HAP-1 (cell line): ENCODE measurements at regions not wholly inside any gene's neighbourhood (a gene's known extent, or its start where the extent isn't known, plus 50 kb on each side); places are given as distances from the start of the nearest gene placed in this dataset.
"Not testable (repeated sequence)": the region's sequence is repeated elsewhere in the genome, so short reads cannot be mapped to it uniquely, and the experiment has no call there.

ENCODE experiments used
- DNase-seq, 2 experiments: peaks; one replicate each; pipeline ENCODE4 v3.0.0-alpha.2; 2016 to 2020; ENCODE audit warnings: low spot score in 2 of 2
- H3K27me3 ChIP-seq: fragments of 250-450 bp; sonication (Bioruptor Pico); 2 replicates; pipeline ENCODE4 v1.5.1; 2020; ENCODE audit warnings: low read depth, mild to moderate bottlenecking, moderate library complexity
- H3K36me3 ChIP-seq: fragments of 250-450 bp; sonication (Bioruptor Pico); replicated peaks from 2 replicates; pipeline ENCODE4 v1.5.1; 2020; ENCODE audit warnings: mild to moderate bottlenecking
- H3K4me1 ChIP-seq: fragments of 250-450 bp; sonication (Bioruptor Pico); 2 replicates; pipeline ENCODE4 v1.5.1; 2020; ENCODE audit warnings: mild to moderate bottlenecking
- H3K4me3 ChIP-seq: fragments of 250-450 bp; sonication (Bioruptor Pico); 2 replicates; pipeline ENCODE4 v1.5.1; 2020; ENCODE audit warnings: mild to moderate bottlenecking, moderate library complexity
- H3K9me3 ChIP-seq: fragments of 250-450 bp; sonication (Bioruptor Pico); 2 replicates; pipeline ENCODE4 v1.5.1; 2020; ENCODE audit warnings: mild to moderate bottlenecking, moderate library complexity
- in situ Hi-C: fragments of 300-500 bp; cut with MboI; formaldehyde crosslinking; loops from 3 replicates; pipeline ENCODE4 v1.14.3; 2020; ENCODE audit warnings: low sequenced_read_pairs, inconsistent platforms, mixed read lengths

- DNase-seq = no peak
- Histone ChIP-seq H3K36me3 (no peaks in the 10 kb centered on the region), H3K4me1 (peaks cover 8% of the 10 kb centered on the region), H3K27me3 (no peaks in the 10 kb centered on the region), H3K4me3 (no peak overlapping the region), H3K9me3 (no peaks in the 10 kb centered on the region)
- in situ Hi-C loops = no loop called here
Observed at GRCh38 chr5:100641833-100642232, 106.7 kb downstream of the FAM174A start.

- in situ Hi-C loops = no loop called here
- Histone ChIP-seq H3K36me3 (no peaks in the 10 kb centered on the region), H3K9me3 (no peaks in the 10 kb centered on the region), H3K4me1 (peaks cover 15% of the 10 kb centered on the region), H3K27me3 (no peaks in the 10 kb centered on the region), H3K4me3 (no peak overlapping the region)
- DNase-seq = peak; percentile 62 to 73
Observed at GRCh38 chr5:100643473-100643872, 108.3 kb downstream of the FAM174A start.

GRCh38 chr5:100644185-100644584 lies 109.0 kb downstream of the FAM174A start:
- no peaks in the 10 kb centered on the region for H3K9me3 ChIP-seq
- H3K4me3 ChIP-seq = no peak overlapping the region
- H3K4me1 ChIP-seq = peaks cover 15% of the 10 kb centered on the region
- no peak for DNase-seq
- no peaks in the 10 kb centered on the region for H3K27me3 ChIP-seq
- in situ Hi-C loops = no loop called here
- H3K36me3 ChIP-seq = no peaks in the 10 kb centered on the region

DNA sequence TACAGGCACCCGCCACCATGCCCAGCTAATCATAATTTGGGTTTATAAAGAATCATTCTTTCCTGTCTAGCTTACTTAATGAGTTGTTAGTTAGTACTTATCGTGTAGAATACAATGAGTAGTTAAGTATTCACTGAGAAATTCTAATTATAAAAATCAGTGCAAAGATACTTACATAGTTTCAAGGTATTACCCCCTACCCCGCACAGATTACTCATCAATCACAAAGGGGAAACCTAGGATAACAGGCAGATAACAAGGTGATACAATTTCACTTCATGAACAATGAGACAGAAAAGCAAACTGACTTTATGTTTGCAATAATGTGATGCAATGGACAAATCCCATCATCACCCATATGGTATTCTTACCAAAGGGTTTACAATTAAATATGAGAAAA lies 109.6 kb downstream of the FAM174A start:
- Histone ChIP-seq H3K36me3 (no peaks in the 10 kb centered on the region), H3K4me3 (no peak overlapping the region), H3K27me3 (no peaks in the 10 kb centered on the region), H3K9me3 (no peaks in the 10 kb centered on the region), H3K4me1 (peaks cover 15% of the 10 kb centered on the region)
- in situ Hi-C loops = no loop called here
- no peak for DNase-seq

DNA sequence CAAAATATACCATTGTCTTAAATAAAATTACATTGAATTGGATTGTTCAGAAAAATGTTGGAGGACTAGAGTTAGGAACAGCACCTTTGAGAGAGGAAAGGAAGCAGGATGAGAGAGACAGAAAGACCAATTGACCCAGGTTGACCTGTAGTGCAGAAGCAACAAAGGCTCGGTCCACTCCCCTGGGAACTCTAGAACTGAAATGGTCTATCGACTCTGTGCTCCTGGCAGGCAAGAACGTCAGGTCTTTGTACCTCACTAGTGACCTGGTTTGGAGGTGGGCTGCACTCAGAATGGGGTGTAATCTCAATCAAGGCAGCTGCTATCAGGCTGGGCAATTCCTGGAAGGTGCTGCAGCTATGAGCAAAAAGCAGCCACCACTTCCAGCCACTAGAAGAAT lies 110.8 kb downstream of the FAM174A start:
- H3K36me3 ChIP-seq = no peaks in the 10 kb centered on the region
- in situ Hi-C loops = no loop called here
- peaks cover 15% of the 10 kb centered on the region for H3K4me1 ChIP-seq
- no peaks in the 10 kb centered on the region for H3K27me3 ChIP-seq
- no peak overlapping the region for H3K4me3 ChIP-seq
- H3K9me3 ChIP-seq = no peaks in the 10 kb centered on the region
- no peak for DNase-seq

GRCh38 chr5:100646691-100647090 lies 111.5 kb downstream of the FAM174A start:
- DNase-seq = no peak
- in situ Hi-C loops = no loop called here

DNA sequence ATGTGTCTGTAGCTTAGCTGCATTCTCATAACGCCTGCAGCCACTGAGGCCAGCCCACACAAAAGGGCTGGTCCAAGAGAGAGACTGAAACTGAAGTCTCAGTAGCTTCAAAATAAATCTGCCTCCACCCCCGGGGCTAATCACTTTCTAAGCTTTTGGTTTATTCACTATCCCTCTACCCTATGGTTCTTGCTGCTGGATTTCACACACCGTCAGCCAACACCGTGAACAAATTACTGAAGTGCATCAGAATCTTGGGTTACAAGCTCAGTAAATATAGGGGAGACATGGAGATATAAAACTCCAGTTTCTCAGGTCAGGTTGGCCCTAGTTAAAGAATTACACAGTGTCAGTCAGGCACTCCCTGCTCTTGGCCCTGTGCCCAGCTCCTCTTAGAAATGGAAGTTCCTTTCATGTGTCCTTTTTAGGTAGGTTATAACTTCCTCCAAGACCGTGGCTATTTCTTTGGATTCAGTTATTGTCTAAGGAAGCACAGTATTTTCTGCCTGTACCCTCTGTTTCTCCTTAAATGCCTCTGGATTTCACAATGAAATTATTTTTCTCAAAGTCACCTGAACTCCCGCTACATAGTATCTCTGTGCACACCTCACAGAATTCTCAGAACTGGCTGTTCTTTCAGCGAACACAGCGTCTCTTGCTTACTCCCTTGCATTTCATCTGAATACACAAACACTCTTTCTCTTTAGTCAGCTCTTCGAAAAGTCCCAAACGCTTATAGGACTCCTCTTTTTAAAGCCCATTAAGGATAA lies 112.5 kb downstream of the FAM174A start:
- Histone ChIP-seq H3K4me1 (peaks cover 15% of the 10 kb centered on the region), H3K9me3 (no peaks in the 10 kb centered on the region), H3K36me3 (no peaks in the 10 kb centered on the region), H3K27me3 (no peaks in the 10 kb centered on the region), H3K4me3 (no peak overlapping the region)
- in situ Hi-C loops = no loop called here
- DNase-seq = peak; percentile 34 to 78

More at GRCh38 chr5:100646691-100647090, 111.5 kb downstream of the FAM174A start:
- H3K4me3 ChIP-seq = no peak overlapping the region
- no peaks in the 10 kb centered on the region for H3K9me3 ChIP-seq
- H3K36me3 ChIP-seq = no peaks in the 10 kb centered on the region
- peaks cover 15% of the 10 kb centered on the region for H3K4me1 ChIP-seq
- H3K27me3 ChIP-seq = no peaks in the 10 kb centered on the region

DNA sequence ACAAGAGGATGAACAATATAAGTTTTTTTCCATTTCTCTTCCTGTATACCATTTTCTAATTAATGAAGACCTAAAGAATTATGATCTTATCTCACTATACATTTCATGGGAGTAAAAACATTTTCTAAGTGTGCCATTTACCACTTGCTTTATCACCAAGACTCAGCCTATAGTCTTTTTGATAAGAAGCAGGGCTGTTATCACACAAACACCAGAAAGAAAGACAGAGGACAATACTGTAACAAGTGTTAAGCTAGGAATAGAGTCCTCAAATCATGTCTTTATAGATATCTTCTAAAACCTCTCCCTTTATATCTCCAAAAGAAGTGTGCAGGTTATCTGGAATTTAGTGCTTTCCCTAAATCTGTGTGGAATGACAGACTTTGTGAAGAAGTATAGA lies 119.7 kb downstream of the FAM174A start:
- no peaks in the 10 kb centered on the region for H3K4me1 ChIP-seq
- no peaks in the 10 kb centered on the region for H3K9me3 ChIP-seq
- in situ Hi-C loops = no loop called here
- H3K27me3 ChIP-seq = no peaks in the 10 kb centered on the region
- no peak for DNase-seq
- H3K36me3 ChIP-seq = no peaks in the 10 kb centered on the region
- H3K4me3 ChIP-seq = no peak overlapping the region

DNA sequence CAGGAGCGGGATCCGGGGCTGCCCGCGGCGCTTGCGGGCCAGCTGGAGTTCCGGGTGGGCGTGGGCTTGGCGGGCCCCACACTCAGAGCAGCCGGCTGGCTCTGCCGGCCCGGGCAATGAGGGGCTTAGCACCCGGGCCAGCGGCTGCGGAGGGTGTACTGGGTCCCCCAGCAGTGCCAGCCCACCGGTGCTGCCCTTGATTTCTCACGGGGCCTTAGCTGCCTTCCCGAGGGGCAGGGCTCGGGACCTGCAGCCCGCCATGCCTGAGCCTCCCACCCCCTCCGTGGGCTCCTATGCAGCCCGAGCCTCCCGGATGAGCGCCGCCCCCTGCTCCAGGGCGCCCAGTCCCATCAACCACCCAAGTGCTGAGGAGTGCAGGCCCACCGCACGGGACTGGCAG lies 121.6 kb downstream of the FAM174A start:
- in situ Hi-C loops = not testable (repeated sequence)

GRCh38 chr5:100659080-100659795 lies 124.1 kb downstream of the FAM174A start:
- Histone ChIP-seq H3K36me3 (no peaks in the 10 kb centered on the region), H3K4me1 (no peaks in the 10 kb centered on the region), H3K27me3 (no peaks in the 10 kb centered on the region), H3K4me3 (no peak overlapping the region), H3K9me3 (no peaks in the 10 kb centered on the region)
- no peak for DNase-seq
- in situ Hi-C loops = no loop called here

More for the DNA sequence above, 121.6 kb downstream of the FAM174A start:
- not testable (repeated sequence) for H3K9me3 ChIP-seq, H3K36me3 ChIP-seq, DNase-seq, H3K4me3 ChIP-seq, H3K27me3 ChIP-seq, H3K4me1 ChIP-seq

- Histone ChIP-seq H3K4me3 (no peak overlapping the region), H3K9me3 (no peaks in the 10 kb centered on the region), H3K27me3 (no peaks in the 10 kb centered on the region), H3K4me1 (no peaks in the 10 kb centered on the region), H3K36me3 (no peaks in the 10 kb centered on the region)
- DNase-seq = no peak
- in situ Hi-C loops = no loop called here
Observed at GRCh38 chr5:100664140-100664539, 129.0 kb downstream of the FAM174A start.

DNA sequence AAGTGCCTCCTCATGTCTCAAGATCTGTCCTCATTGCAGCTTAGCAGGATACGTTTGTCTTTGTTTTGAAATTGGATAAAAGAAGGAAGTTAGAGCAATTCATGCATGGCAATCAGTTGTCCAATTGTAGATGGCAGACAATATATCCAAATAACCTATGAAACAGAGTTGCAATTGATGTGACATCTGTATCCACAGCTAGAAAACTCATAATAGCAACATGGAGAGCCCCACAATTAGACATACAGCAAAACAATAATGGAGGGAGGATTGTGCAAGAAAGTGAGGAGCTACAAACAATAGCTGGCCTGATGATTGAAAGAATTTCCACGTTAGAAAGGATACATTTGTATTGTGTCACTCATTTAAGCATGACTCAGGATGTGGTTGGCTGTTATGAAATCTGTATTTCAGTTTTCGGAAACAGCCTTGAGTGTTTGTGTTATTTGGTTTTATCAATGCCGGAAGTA lies 132.0 kb downstream of the FAM174A start:
- Histone ChIP-seq H3K27me3 (no peaks in the 10 kb centered on the region), H3K4me3 (no peak overlapping the region), H3K4me1 (no peaks in the 10 kb centered on the region), H3K36me3 (no peaks in the 10 kb centered on the region), H3K9me3 (no peaks in the 10 kb centered on the region)
- no peak for DNase-seq
- in situ Hi-C loops = no loop called here

DNA sequence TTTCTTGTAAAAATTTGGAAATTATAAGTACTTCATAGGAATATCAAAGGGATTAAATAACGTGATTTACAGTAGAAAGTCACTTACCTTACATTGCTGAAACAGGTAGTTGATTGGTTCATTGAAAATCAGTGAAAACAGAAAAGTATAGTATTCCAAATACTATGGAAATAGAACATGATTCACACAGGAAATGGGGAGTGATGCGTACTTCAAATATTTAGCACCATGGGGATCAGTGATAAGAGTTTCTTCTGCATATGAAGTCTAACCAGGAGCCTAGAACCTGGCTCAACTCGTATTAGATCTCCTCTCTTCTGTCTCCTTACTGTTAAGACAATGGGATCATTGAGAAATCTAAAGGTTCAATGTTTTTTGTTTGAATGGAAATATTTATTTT lies 133.3 kb downstream of the FAM174A start:
- no peak for DNase-seq
- H3K9me3 ChIP-seq = no peaks in the 10 kb centered on the region
- H3K4me3 ChIP-seq = no peak overlapping the region
- in situ Hi-C loops = no loop called here
- no peaks in the 10 kb centered on the region for H3K4me1 ChIP-seq
- no peaks in the 10 kb centered on the region for H3K27me3 ChIP-seq
- H3K36me3 ChIP-seq = no peaks in the 10 kb centered on the region

DNA sequence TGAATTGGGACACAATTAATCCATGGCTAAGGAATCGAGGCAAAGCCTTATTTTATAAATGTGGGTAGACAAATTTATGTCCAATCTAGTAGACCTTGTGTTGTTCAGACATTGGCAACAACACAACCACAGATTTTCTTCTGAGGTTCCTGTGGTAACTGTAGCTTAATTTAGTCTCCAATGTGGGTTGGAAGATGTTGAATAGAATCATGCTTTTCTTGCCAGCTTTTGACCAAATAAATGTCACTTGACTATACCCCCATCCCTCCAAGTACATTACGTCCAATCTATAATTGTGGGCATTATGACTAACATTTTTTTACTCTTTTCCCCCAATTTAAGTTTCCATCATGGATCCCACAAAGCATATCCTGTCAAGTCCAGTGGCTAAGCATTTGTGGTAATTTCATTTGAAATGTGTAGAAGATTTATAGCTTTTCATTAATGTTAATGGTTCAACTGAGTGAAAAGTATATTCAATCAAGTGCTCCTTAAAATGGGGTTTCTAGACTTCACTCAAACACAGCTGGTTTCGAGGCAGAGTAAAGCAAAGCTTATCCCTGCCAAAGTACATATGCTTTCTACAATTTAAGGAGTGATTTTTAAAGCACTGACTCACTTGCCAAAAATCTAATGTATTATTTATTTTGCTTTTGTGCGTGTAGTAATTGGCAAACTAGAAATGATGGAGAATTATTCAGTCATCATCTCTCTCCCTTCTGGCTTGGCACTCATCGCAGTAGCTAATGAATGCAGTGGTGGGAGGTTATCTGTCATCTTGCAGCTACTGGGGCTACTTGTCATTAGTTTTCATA lies 141.8 kb downstream of the FAM174A start:
- no peaks in the 10 kb centered on the region for H3K4me1 ChIP-seq
- H3K4me3 ChIP-seq = no peak overlapping the region
- H3K27me3 ChIP-seq = no peaks in the 10 kb centered on the region
- no peak for DNase-seq
- H3K9me3 ChIP-seq = no peaks in the 10 kb centered on the region
- no peaks in the 10 kb centered on the region for H3K36me3 ChIP-seq
- in situ Hi-C loops = no loop called here
